NB4 (cell line): ENCODE measurements at regions not wholly inside any gene's neighbourhood (a gene's known extent, or its start where the extent isn't known, plus 50 kb on each side); places are given as distances from the start of the nearest gene placed in this dataset.

Experiments
- CTCF ChIP-seq: IDR thresholded peaks from one replicate; pipeline ENCODE4 v1.5.1; 2012; ENCODE audit warnings: low read depth, low read length
- MAX ChIP-seq: IDR thresholded peaks from 2 replicates; pipeline ENCODE4 v1.6.1; 2011; ENCODE audit warnings: low read depth, low read length
- MYC ChIP-seq: IDR thresholded peaks from 2 replicates; pipeline ENCODE4 v1.6.1; 2011; ENCODE audit warnings: low read depth, low read length
- POLR2A ChIP-seq: IDR thresholded peaks from 2 replicates; pipeline ENCODE4 v1.6.1; 2011; ENCODE audit warnings: mild to moderate bottlenecking; ENCODE audit not compliant: insufficient read length; ENCODE audit errors: extremely low read depth

- TF ChIP-seq POLR2A = no peak
- no peak for TF ChIP-seq CTCF
- TF ChIP-seq MAX = no peak
- no peak for TF ChIP-seq MYC
Measured at GRCh38 chr2:150146879-150147278, 340.6 kb downstream of the RND3 start.
